HL-60 (cell line): ENCODE measurements at regions not wholly inside any gene's neighbourhood (a gene's known extent, or its start where the extent isn't known, plus 50 kb on each side); places are given as distances from the start of the nearest gene placed in this dataset.

ENCODE experiments used
- DNase-seq, 2 experiments: peaks; one replicate each; pipeline ENCODE4 v3.0.0-alpha.2; 2010 to 2020; ENCODE audit warnings: low read depth in 1 of 2, low spot score in 1 of 2
- H3K27ac ChIP-seq: fragments of 250-450 bp; sonication (Bioruptor Pico); replicated peaks from 2 replicates; pipeline ENCODE4 v1.5.1; 2020; ENCODE audit warnings: mild to moderate bottlenecking, moderate library complexity
- H3K27me3 ChIP-seq: fragments of 250-450 bp; sonication (Bioruptor Pico); 2 replicates; pipeline ENCODE4 v1.5.1; 2021; ENCODE audit warnings: mild to moderate bottlenecking, moderate library complexity; ENCODE audit not compliant: insufficient read depth, poor library complexity, severe bottlenecking
- H3K4me3 ChIP-seq: replicated peaks from 2 replicates; pipeline ENCODE4 v1.5.1; 2011; ENCODE audit warnings: mild to moderate bottlenecking, control low read depth, low read length; ENCODE audit not compliant: insufficient read depth
- GABPA ChIP-seq: IDR thresholded peaks from 2 replicates; pipeline ENCODE4 v1.6.1; 2012; ENCODE audit warnings: low read depth
- POLR2AphosphoS5 ChIP-seq: IDR thresholded peaks from 2 replicates; pipeline ENCODE4 v1.6.1; 2012; ENCODE audit warnings: low read depth
- SPI1 ChIP-seq: IDR thresholded peaks from 2 replicates; pipeline ENCODE4 v1.6.1; 2012; ENCODE audit warnings: low read depth, mild to moderate bottlenecking, borderline replicate concordance
- TF ChIP-seq, protein P1 (sequence below): IDR thresholded peaks from one replicate; pipeline ENCODE4 v1.5.1; 2011; ENCODE audit warnings: low read length, control low read depth, inconsistent platforms; ENCODE audit not compliant: insufficient read depth
- TF ChIP-seq, protein P2 (sequence below): IDR thresholded peaks from 2 replicates; pipeline ENCODE4 v1.6.1; 2012; ENCODE audit warnings: low read depth; ENCODE audit not compliant: insufficient replicate concordance

DNA sequence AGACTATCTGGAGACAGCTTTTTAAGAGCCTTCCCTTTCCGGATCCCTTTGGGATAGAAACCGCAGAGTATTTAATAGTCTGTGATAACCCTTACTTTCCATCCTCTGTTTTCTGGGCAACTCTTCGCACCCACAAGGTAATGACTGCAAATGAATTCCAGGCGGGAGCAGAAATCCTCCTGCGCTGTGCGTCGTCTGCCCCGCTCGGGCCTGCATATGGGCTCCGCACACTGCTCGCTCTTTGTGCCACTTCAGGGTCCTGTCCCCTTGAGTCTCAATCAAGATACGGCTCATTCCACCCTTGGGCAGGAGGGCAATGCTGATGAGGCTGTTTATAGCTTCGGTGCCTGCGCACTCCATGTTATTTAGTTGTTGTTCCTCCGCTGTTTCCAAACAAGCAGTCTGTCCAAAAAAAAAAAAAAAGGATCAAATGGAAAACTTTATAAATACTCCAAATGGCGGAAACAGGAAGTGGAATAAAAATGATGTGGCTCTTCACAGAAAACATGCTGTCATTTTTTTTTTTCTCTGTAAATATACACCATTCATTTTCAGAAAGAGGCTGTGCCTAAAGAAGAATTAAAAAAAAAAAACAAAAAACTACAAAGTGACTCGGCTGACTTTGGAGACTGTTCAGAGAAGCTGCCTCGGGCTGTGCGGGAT, 169.6 kb upstream of the GMDS start:
- Histone ChIP-seq H3K27ac (no peak overlapping the region), H3K27me3 (no peaks in the 10 kb centered on the region), H3K4me3 (no peak overlapping the region)
- TF ChIP-seq SPI1, result 0 out of 2 replicates have a peak, but pooled peaks have one; percentile 12
- TF ChIP-seq, protein P1, sequence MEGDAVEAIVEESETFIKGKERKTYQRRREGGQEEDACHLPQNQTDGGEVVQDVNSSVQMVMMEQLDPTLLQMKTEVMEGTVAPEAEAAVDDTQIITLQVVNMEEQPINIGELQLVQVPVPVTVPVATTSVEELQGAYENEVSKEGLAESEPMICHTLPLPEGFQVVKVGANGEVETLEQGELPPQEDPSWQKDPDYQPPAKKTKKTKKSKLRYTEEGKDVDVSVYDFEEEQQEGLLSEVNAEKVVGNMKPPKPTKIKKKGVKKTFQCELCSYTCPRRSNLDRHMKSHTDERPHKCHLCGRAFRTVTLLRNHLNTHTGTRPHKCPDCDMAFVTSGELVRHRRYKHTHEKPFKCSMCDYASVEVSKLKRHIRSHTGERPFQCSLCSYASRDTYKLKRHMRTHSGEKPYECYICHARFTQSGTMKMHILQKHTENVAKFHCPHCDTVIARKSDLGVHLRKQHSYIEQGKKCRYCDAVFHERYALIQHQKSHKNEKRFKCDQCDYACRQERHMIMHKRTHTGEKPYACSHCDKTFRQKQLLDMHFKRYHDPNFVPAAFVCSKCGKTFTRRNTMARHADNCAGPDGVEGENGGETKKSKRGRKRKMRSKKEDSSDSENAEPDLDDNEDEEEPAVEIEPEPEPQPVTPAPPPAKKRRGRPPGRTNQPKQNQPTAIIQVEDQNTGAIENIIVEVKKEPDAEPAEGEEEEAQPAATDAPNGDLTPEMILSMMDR, result no peak
- no peak for DNase-seq

GRCh38 chr6:2412731-2413130, 167.3 kb upstream of the GMDS start:
- H3K4me3 ChIP-seq, result no peak overlapping the region
- no peak for DNase-seq
- TF ChIP-seq SPI1 (no peak), GABPA (no peak)
- H3K27me3 ChIP-seq, result no peaks in the 10 kb centered on the region
- H3K27ac ChIP-seq, result no peak overlapping the region

GRCh38 chr6:2410656-2411380, 165.4 kb upstream of the GMDS start:
- no peak overlapping the region for H3K4me3 ChIP-seq
- no peak overlapping the region for H3K27ac ChIP-seq
- TF ChIP-seq GABPA (no peak), POLR2AphosphoS5 (no peak), SPI1 (peak; percentile 91)
- TF ChIP-seq, protein P2, sequence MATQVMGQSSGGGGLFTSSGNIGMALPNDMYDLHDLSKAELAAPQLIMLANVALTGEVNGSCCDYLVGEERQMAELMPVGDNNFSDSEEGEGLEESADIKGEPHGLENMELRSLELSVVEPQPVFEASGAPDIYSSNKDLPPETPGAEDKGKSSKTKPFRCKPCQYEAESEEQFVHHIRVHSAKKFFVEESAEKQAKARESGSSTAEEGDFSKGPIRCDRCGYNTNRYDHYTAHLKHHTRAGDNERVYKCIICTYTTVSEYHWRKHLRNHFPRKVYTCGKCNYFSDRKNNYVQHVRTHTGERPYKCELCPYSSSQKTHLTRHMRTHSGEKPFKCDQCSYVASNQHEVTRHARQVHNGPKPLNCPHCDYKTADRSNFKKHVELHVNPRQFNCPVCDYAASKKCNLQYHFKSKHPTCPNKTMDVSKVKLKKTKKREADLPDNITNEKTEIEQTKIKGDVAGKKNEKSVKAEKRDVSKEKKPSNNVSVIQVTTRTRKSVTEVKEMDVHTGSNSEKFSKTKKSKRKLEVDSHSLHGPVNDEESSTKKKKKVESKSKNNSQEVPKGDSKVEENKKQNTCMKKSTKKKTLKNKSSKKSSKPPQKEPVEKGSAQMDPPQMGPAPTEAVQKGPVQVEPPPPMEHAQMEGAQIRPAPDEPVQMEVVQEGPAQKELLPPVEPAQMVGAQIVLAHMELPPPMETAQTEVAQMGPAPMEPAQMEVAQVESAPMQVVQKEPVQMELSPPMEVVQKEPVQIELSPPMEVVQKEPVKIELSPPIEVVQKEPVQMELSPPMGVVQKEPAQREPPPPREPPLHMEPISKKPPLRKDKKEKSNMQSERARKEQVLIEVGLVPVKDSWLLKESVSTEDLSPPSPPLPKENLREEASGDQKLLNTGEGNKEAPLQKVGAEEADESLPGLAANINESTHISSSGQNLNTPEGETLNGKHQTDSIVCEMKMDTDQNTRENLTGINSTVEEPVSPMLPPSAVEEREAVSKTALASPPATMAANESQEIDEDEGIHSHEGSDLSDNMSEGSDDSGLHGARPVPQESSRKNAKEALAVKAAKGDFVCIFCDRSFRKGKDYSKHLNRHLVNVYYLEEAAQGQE, result no peak
- TF ChIP-seq, protein P1, result no peak
- no peaks in the 10 kb centered on the region for H3K27me3 ChIP-seq
- peak in 1 of 2 experiments; percentile 54 for DNase-seq

GRCh38 chr6:2407525-2407924, 162.1 kb upstream of the GMDS start:
- H3K27ac ChIP-seq, result no peak overlapping the region
- no peak overlapping the region for H3K4me3 ChIP-seq
- no peak for TF ChIP-seq SPI1
- TF ChIP-seq POLR2AphosphoS5, result no peak
- TF ChIP-seq GABPA, result no peak
- TF ChIP-seq, protein P2, result no peak
- TF ChIP-seq, protein P1, result no peak
- DNase-seq, result no peak
- H3K27me3 ChIP-seq, result no peaks in the 10 kb centered on the region
